DOHH2 (cell line): ENCODE measurements at regions not wholly inside any gene's neighbourhood (a gene's known extent, or its start where the extent isn't known, plus 50 kb on each side); places are given as distances from the start of the nearest gene placed in this dataset.

ENCODE experiments used
- CTCF ChIP-seq: fragments of 200-600 bp; sonication (generic); IDR thresholded peaks from one replicate; pipeline ENCODE4 v1.5.1; 2014; ENCODE audit warnings: antibody characterized with exemption, mild to moderate bottlenecking, low read depth, low read length; ENCODE audit not compliant: poor library complexity, severe bottlenecking
- EZH2phosphoT487 ChIP-seq: fragments of 200-600 bp; sonication (generic); IDR thresholded peaks from 2 replicates; pipeline ENCODE4 v1.6.1; 2017; ENCODE audit warnings: borderline replicate concordance, mild to moderate bottlenecking, antibody characterized with exemption, low read length, moderate library complexity, mixed read lengths

GRCh38 chr12:5244513-5244972, 187.4 kb upstream of the NTF3 start:
- TF ChIP-seq CTCF (no peak), EZH2phosphoT487 (no peak)
